Ovary (tissue), 3 donors: ENCODE measurements at regions not wholly inside any gene's neighbourhood (a gene's known extent, or its start where the extent isn't known, plus 50 kb on each side); places are given as distances from the start of the nearest gene placed in this dataset.

Source experiments
- POLR2A ChIP-seq: fragments of 450-650 bp; IDR thresholded peaks from one replicate; pipeline ENCODE4 v1.6.1; 2017; ENCODE audit warnings: antibody characterized with exemption, mild to moderate bottlenecking, moderate library complexity
- TF ChIP-seq, protein P1 (sequence below), 3 donors: fragments of 450-650 bp in 2 of 3; fragments of 200-600 bp in 1 of 3; IDR thresholded peaks; one replicate each; pipeline versions ENCODE4 v1.5.1 to v1.8.0; 2016 to 2022; ENCODE audit warnings: antibody characterized with exemption in 3 of 3, mild to moderate bottlenecking in 1 of 3
- donor health status: DM: no; HTN: no; CAD: no.

DNA sequence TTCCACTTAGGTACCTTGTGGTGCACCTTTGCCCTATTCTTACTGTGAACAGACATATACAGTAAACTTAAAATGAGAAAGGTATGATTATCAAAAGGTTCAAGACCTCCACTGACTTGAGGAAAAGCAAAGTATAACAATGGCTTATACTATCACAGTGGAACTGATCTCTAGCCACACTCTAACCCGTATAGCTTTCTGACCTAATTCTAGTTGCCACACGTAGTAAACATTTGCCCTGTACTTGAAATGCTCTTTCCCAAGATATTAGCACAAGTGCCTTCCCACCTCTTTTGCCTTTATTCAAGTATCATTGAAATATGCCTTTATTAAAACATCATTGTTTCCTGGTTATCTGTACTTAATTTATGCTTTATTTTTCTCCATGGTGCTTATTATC lies 250.4 kb upstream of the PPFIA2 start:
- TF ChIP-seq, protein P1, sequence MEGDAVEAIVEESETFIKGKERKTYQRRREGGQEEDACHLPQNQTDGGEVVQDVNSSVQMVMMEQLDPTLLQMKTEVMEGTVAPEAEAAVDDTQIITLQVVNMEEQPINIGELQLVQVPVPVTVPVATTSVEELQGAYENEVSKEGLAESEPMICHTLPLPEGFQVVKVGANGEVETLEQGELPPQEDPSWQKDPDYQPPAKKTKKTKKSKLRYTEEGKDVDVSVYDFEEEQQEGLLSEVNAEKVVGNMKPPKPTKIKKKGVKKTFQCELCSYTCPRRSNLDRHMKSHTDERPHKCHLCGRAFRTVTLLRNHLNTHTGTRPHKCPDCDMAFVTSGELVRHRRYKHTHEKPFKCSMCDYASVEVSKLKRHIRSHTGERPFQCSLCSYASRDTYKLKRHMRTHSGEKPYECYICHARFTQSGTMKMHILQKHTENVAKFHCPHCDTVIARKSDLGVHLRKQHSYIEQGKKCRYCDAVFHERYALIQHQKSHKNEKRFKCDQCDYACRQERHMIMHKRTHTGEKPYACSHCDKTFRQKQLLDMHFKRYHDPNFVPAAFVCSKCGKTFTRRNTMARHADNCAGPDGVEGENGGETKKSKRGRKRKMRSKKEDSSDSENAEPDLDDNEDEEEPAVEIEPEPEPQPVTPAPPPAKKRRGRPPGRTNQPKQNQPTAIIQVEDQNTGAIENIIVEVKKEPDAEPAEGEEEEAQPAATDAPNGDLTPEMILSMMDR (IDR thresholded peaks at IDR 0.05) = no peak
- TF ChIP-seq POLR2A = no peak
